Stimulated activated CD8-positive, alpha-beta memory T cell treated with anti-CD3 and anti-CD28 coated beads, Interleukin-2, amount 100 ng/mL, for 48 hours (primary cell): ENCODE measurements at regions not wholly inside any gene's neighbourhood (a gene's known extent, or its start where the extent isn't known, plus 50 kb on each side); places are given as distances from the start of the nearest gene placed in this dataset.

Experiments
- DNase-seq, 2 donors: peaks; one replicate each; pipeline ENCODE4 v3.0.0-alpha.2; 2020; ENCODE audit warnings: low read depth in 2 of 2

DNA sequence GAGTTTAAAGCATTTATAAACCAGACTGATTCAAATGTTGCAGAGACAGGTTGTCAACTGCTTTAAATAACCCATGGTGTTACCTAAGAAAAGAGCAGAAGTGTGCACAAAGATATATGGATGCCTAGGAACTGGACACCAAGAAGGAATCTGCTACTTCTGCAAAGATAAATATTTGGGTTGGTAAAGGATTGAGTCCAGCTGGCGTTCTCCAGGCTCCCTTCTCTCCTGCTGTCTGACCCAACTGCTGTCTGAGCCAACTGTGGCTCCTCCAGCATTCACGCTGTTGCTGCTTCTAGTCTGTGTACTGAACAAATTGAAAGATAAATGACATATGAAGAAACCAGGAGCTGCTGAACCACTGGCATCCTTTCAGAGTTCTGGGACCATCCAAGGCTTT lies 1167.8 kb upstream of the PRKX start:
- DNase-seq, result no peak

- DNase-seq, result no peak
Measured at GRCh38 chrX:4878640-4879039, 1165.2 kb upstream of the PRKX start.

DNA sequence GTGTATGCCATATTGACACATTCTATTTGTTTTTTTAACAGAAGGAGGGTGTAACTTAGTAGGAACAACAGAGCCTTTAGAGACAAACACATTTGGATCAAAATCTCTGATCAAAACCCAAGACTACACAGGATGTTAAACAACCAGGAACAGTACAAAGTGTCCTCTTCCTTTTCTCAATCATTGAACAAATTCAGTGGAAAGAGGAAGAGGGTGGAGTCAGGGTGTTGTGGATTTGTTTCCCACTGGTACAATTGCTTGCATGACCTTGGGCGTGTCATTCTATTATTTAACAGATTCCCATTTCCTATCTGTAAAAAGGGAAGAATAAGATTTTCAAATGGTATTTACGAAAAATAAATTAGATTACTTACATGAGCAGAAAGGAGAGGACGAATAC lies 1162.8 kb upstream of the PRKX start:
- no peak for DNase-seq

DNA sequence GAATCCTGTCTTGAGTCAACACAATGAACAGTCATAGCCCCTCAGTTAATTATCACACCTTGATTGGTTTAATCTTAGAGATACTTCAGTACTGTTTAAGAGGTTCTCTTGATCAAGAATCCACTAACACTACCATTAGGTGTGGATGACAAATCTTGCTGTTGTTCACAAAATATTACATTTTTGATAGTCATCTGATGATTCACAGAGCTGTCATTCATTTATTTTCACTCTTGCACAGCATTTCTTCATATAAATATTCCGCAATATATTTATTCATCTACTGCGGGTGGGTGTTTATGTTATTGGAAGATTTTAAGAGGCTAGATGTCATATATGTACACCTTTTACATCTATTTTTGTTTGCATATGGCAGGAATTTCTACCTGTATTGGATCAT lies 1138.1 kb upstream of the PRKX start:
- no peak for DNase-seq

DNA sequence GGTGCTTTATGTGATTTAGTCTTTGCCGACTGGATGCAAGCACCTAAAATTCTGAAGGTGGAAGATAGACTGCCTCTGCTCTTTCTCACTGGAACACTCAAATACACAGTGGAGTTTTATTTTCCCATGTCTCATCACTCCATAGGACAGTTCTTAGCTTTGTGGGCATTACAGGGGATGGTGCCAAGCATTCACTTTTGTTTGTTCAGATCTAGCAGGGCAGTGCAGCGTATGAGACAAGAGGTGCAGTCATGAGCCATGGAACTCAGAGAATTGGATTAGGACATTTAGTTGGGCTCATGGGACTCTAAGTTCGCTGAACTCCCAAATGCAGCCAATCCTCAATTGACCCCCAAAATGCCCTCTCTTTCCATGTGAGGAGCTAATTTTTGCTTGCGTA lies 1136.9 kb upstream of the PRKX start:
- DNase-seq, result no peak

- no peak for DNase-seq
Measured at GRCh38 chrX:4844376-4844775, 1130.9 kb upstream of the PRKX start.

DNA sequence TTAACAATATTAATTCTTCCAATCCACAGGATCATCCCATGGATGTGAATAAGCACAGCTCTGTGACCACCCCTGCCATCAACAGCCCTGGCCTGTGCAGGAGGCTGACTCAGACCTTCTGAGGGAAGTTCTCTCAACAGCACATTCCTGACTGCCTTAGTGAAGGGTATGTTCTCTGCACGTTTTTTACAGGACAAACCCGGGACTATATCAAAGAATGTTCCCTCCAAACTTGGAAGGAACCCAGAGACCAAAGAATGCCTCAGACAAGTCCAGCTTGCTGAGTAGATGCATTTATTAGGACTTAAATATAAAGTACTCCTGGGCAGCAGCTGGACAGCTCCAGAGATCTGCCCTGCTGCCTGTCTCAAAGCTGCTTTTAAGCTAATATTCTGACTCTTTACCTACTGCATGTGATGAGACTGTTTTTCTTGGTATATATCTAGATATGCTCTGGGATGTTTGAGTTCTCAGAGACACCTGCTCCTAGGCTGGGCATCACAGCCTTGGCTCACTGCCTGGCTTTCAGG lies 1127.8 kb upstream of the PRKX start:
- DNase-seq, result no peak

DNA sequence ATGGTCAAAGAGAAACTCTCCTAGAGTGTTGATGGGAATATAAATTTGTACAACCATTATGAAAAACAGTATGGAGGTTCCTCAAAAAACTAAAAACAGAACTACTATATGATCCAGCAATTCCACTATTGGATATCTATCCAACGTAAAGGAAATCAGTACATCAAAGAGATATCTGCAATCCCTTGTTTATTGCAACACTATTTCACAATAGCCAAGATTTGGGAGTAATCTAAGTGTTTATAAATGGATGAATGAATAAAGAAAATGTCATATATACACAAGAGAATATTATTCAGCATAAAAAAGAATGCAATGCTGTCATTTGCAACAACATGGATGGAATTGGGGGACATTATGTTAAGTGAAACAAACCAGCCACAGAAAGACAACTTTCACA lies 1118.1 kb upstream of the PRKX start:
- no peak for DNase-seq

GRCh38 chrX:4830880-4831557 lies 1117.6 kb upstream of the PRKX start:
- DNase-seq, result no peak

DNA sequence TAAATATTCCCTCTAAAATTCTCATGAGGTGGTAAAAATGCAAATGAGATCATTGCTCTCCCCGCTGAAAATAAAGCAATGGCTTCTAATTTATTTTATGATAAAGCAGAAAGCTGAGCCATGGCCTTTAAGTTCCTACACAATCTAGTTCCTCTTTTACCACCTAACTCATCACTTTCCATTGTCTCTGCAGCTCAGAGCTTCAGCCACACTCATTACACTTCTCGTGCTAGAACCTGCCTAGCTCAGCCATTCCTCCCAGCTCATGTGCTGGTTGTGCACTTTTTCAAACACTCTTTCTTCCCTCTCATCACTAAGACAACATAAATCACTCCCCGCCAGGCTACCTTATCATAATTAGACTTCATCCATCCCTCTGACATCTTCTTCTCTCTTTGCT lies 1112.1 kb upstream of the PRKX start:
- DNase-seq, result no peak

- DNase-seq, result no peak
Measured at GRCh38 chrX:4809571-4809970, 1096.1 kb upstream of the PRKX start.

GRCh38 chrX:4805502-4805901 lies 1092.1 kb upstream of the PRKX start:
- no peak for DNase-seq

- no peak for DNase-seq
Measured at GRCh38 chrX:4800756-4801155, 1087.3 kb upstream of the PRKX start.

DNA sequence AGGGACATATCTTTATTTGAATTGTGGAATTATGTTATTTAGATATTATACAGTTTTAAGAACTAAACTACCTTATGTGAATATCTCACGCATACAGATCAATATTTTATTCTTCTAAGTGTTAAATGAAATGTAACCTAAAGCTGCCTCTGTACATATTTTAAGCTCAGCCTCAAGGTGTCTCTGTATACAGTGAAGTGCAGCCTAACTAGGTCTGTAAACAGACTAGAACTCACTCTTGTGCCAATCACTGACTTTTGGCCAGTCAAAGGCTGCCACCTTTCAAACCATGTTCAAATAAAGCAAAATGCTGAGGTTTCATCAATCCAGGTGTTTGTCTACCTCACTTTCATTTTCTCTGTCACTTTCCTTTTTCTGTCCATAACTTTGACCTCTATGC lies 1074.5 kb upstream of the PRKX start:
- no peak for DNase-seq

GRCh38 chrX:4764888-4765287 lies 1051.4 kb upstream of the PRKX start:
- DNase-seq, result no peak

DNA sequence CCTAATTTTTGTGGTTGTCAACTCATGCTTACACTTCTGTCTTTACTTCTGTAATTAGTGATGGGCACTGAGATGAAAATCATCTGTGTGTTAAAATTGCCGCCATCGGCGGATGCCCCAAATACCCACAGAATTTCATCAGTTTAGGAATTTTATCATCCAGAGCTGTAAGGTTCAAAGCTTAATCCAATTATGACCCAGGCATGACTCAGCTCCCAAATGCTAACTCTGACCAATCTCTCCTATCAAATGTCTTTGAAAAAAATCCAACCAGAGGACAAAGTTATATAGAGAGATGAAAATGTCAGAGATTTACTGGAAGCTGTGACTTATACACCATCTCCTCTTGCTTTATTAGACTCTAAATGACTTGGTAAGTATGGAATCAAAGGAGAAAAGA lies 1048.7 kb upstream of the PRKX start:
- DNase-seq, result no peak

- DNase-seq, result no peak
Measured at GRCh38 chrX:4754878-4755604, 1041.6 kb upstream of the PRKX start.

DNA sequence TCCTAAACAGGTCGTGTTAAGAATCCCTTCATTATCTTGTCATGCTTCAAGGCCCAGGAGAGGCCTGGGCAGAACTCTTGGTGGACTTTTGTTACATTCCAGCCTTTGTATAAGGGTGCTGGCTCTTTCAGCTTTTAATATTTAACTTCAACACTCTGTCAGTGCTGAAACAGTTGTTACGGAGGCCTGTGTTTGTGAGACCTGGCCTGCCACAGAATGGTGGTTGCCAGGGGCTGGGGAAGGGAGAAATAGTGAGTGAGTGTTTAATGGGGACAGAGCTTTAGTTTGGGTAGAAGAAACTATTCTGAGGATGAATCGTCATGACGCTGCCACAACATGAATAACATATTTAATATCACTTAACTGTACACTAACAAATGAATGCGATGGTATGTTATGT lies 1027.6 kb upstream of the PRKX start:
- DNase-seq, result no peak

GRCh38 chrX:4735299-4735698 lies 1021.9 kb upstream of the PRKX start:
- no peak for DNase-seq

DNA sequence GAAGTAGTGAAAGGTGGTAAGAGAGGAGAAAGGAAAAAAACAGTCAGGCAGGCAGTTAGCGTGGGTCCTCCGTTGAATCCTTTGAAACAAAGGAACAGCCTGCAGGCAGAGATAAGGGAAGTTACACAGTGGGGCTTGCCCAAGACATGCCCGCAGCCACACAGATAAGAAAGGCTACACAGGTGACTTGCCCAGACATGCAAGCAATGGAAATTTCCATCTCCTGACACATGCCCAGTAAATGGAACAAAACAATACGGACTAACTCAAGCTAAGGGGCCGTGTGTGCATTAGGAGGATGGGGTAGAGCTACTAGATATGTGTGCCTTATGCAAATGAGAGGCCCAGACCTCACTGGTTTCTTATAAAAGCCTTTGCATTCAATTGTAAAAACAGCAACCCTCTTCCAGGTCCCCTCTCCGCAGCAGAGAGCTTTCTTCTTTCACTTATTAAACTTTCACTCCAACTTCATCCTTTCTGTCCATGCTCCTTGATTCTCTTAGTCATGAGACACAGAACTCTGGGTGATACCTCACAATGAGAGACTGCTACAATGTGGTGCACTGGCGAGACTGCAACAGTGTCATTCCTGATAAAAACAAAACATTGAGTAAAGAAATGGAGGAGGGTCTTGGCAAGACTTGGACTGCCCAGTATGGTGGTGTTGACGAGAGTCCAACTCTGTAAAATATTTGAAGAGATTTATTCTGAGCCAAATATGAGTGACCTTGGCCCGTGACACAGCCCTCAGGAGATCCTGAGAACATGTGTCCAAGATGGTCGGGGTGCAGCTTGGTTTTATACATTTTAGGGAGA lies 997.4 kb upstream of the PRKX start:
- DNase-seq, result no peak

DNA sequence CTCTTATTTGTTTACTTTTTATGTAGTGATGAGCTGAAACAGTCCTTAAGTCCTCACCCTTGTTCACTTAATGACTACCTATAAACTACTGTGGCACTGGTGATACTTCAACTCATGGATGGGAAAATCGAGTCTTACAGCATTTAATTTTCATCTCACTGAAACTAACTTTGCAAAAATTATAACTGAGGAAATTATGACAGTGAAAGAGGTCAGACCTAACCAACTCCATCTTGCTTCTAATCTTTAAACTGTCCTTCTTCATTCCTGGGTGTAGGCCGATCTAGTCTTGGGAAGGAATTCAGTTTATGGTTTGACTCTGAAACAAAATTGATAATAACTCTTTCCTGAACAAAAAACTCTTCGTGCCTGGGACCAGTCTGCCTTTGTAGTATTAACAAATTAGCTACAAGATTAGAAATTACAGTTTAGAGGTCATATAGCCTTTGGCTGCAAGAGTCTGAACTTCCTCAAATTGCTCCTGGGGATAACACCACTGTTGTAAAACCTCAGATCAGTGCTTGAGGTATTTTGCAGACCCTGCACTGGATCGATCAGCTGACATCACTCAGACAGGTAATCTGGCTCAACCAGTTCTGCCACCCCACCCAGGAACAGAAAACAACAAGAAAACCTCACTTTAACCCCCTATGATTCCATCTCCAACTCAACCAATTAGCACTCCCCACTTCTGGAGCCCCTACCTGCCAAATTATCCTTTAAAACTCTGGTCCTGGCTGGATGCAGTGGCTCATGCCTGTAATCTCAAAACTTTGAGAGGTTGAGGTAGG lies 995.7 kb upstream of the PRKX start:
- DNase-seq, result no peak

DNA sequence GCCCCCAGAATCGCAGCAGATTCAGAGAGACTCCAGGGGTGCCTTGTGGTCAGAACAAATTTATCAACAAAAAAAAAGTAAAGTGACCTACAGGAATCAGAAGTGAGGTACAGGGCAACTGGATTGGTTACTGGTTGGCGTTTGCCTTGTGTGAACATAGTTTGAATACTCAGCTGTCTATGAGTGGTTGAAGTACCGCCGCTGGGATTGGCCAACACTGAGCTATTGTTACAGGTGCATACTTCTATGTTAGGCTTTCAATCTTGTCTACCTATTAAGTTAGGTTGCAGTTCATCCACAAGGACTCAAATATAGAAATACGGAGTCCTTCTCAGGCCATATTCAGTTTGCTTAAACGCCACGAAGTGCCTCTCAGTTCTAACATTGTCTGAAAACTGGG lies 993.5 kb upstream of the PRKX start:
- no peak for DNase-seq
